Left colon (tissue), 2 donors: ENCODE measurements at regions not wholly inside any gene's neighbourhood (a gene's known extent, or its start where the extent isn't known, plus 50 kb on each side); places are given as distances from the start of the nearest gene placed in this dataset.
"Not testable (repeated sequence)": the region's sequence is repeated elsewhere in the genome, so short reads cannot be mapped to it uniquely, and the experiment has no call there.

Experiments
- ATAC-seq: fragments of 200-7000 bp; cut with Tn5 transposase; one replicate; pipeline ENCODE4 v1.9.1; 2020; ENCODE audit warnings: mild to moderate bottlenecking, moderate library complexity
- DNase-seq, 2 donors: peaks; one replicate each; pipeline ENCODE4 v3.0.0-alpha.2; 2020
- intact Hi-C, 2 donors: fragments of 100-400 bp; cut with DNase I in 1 of 2; cut with micrococcal nuclease in 1 of 2; formaldehyde crosslinking; loops; one replicate each; pipeline versions ENCODE4 v1.11.2 to v1.14.0; 2022; cut with DNase I, micrococcal nuclease
- donor health status: DM: no; HTN: no; CAD: no.
- donor health status: DM: yes; HTN: yes; CAD: no.

GRCh38 chr12:76292891-76293290, 55.3 kb downstream of the BBS10 start:
- intact Hi-C loops, ATAC-seq, DNase-seq: not testable (repeated sequence)

GRCh38 chr12:76292305-76292704, 55.9 kb downstream of the BBS10 start:
- DNase-seq, intact Hi-C loops, ATAC-seq: not testable (repeated sequence)

- intact Hi-C loops = no loop called here
- no peak for DNase-seq
- no peak for ATAC-seq
Observed at GRCh38 chr12:76290963-76291859, 57.0 kb downstream of the BBS10 start.

GRCh38 chr12:76288218-76288617, 60.0 kb downstream of the BBS10 start:
- intact Hi-C loops = no loop called here
- no peak for ATAC-seq
- no peak for DNase-seq

- DNase-seq (no peak), ATAC-seq (no peak)
- intact Hi-C loops = no loop called here
Observed at GRCh38 chr12:76284816-76285750, 63.1 kb downstream of the BBS10 start.

- intact Hi-C loops = no loop called here
Observed at GRCh38 chr12:76282744-76283143, 65.5 kb downstream of the BBS10 start.

GRCh38 chr12:76277480-76277879, 70.7 kb downstream of the BBS10 start:
- intact Hi-C loops = no loop called here
- DNase-seq = no peak
- ATAC-seq = no peak

More at GRCh38 chr12:76282744-76283143, 65.5 kb downstream of the BBS10 start:
- no peak for ATAC-seq
- DNase-seq = no peak

GRCh38 chr12:76276499-76277151, 71.6 kb downstream of the BBS10 start:
- intact Hi-C loops = no loop called here
- DNase-seq (no peak), ATAC-seq (no peak)

GRCh38 chr12:76275511-76276093, 72.6 kb downstream of the BBS10 start:
- DNase-seq (no peak), ATAC-seq (no peak)
- intact Hi-C loops = no loop called here

- no peak for DNase-seq
- ATAC-seq = no peak
- intact Hi-C loops = no loop called here
Observed at GRCh38 chr12:76274420-76275083, 73.7 kb downstream of the BBS10 start.

GRCh38 chr12:76272287-76272686, 75.9 kb downstream of the BBS10 start:
- intact Hi-C loops = no loop called here
- no peak for ATAC-seq
- no peak for DNase-seq

- ATAC-seq = no peak
- DNase-seq = no peak
- intact Hi-C loops = no loop called here
Observed at GRCh38 chr12:76270657-76271358, 77.4 kb downstream of the BBS10 start.

- DNase-seq (no peak), ATAC-seq (no peak)
- intact Hi-C loops = no loop called here
Observed at GRCh38 chr12:76268267-76268666, 79.9 kb downstream of the BBS10 start.

- ATAC-seq (no peak), DNase-seq (no peak)
Observed at GRCh38 chr12:76266797-76267196, 81.4 kb downstream of the BBS10 start.

GRCh38 chr12:76265424-76266180, 82.6 kb downstream of the BBS10 start:
- no peak for DNase-seq
- ATAC-seq = no peak
- intact Hi-C loops = no loop called here

More at GRCh38 chr12:76266797-76267196, 81.4 kb downstream of the BBS10 start:
- intact Hi-C loops = no loop called here

- DNase-seq (no peak), ATAC-seq (no peak)
- intact Hi-C loops = no loop called here
Observed at GRCh38 chr12:76264611-76265012, 83.6 kb downstream of the BBS10 start.

- intact Hi-C loops = no loop called here
- no peak for DNase-seq
Observed at GRCh38 chr12:76263696-76264095, 84.5 kb downstream of the BBS10 start.

More at GRCh38 chr12:76263696-76264095, 84.5 kb downstream of the BBS10 start:
- no peak for ATAC-seq
